ENCODE measurements at regions not wholly inside any gene's neighbourhood (a gene's known extent, or its start where the extent isn't known, plus 50 kb on each side); places are given as distances from the start of the nearest gene placed in this dataset.

- Histone ChIP-seq H3K27me3 (ENCODE audit: insufficient read depth, poor library complexity, severe bottlenecking) (no peaks in the 10 kb centered on the region), H3K27ac (replicated peaks) (no peak overlapping the region), H3K4me3 (replicated peaks; ENCODE audit: insufficient read depth, low read length) (no peak overlapping the region)
- no peak for TF ChIP-seq CTCF (IDR thresholded peaks at IDR 0.05; ENCODE audit: insufficient read depth, low read length)
- TF ChIP-seq REST (IDR thresholded peaks at IDR 0.05; ENCODE audit: insufficient replicate concordance, low read depth), result no peak
- no peak for TF ChIP-seq POLR2AphosphoS5 (IDR thresholded peaks at IDR 0.05; ENCODE audit: low read depth)
- no peak for TF ChIP-seq SPI1 (IDR thresholded peaks at IDR 0.05; ENCODE audit: borderline replicate concordance, low read depth)
- TF ChIP-seq GABPA (IDR thresholded peaks at IDR 0.05; ENCODE audit: low read depth), result no peak
- DNase-seq (ENCODE audit: low read depth in 1 of 2, low spot score in 1 of 2), result no peak
Measured at GRCh38 chr5:29370248-29370647, 1823.2 kb upstream of the CDH6 start.

- no peak overlapping the region for H3K27ac ChIP-seq (replicated peaks)
- H3K27me3 ChIP-seq (ENCODE audit: insufficient read depth, poor library complexity, severe bottlenecking), result no peaks in the 10 kb centered on the region
- no peak for TF ChIP-seq GABPA (IDR thresholded peaks at IDR 0.05; ENCODE audit: low read depth)
- no peak for TF ChIP-seq REST (IDR thresholded peaks at IDR 0.05; ENCODE audit: insufficient replicate concordance, low read depth)
- TF ChIP-seq POLR2AphosphoS5 (IDR thresholded peaks at IDR 0.05; ENCODE audit: low read depth), result no peak
- TF ChIP-seq CTCF (IDR thresholded peaks at IDR 0.05; ENCODE audit: insufficient read depth, low read length), result no peak
- no peak for TF ChIP-seq SPI1 (IDR thresholded peaks at IDR 0.05; ENCODE audit: borderline replicate concordance, low read depth)
- H3K4me3 ChIP-seq (replicated peaks; ENCODE audit: insufficient read depth, low read length), result no peak overlapping the region
- no peak for DNase-seq (ENCODE audit: low read depth in 1 of 2, low spot score in 1 of 2)
Measured at GRCh38 chr5:29367176-29367833, 1826.2 kb upstream of the CDH6 start.

- DNase-seq (ENCODE audit: low read depth in 1 of 2, low spot score in 1 of 2), result no peak
- TF ChIP-seq REST (IDR thresholded peaks at IDR 0.05; ENCODE audit: insufficient replicate concordance, low read depth) (no peak), GABPA (IDR thresholded peaks at IDR 0.05; ENCODE audit: low read depth) (no peak), SPI1 (IDR thresholded peaks at IDR 0.05; ENCODE audit: borderline replicate concordance, low read depth) (no peak), CTCF (IDR thresholded peaks at IDR 0.05; ENCODE audit: insufficient read depth, low read length) (no peak), POLR2AphosphoS5 (IDR thresholded peaks at IDR 0.05; ENCODE audit: low read depth) (no peak)
- Histone ChIP-seq H3K27ac (replicated peaks) (no peak overlapping the region), H3K27me3 (ENCODE audit: insufficient read depth, poor library complexity, severe bottlenecking) (no peaks in the 10 kb centered on the region), H3K4me3 (replicated peaks; ENCODE audit: insufficient read depth, low read length) (no peak overlapping the region)
Measured at GRCh38 chr5:29351170-29351569, 1842.3 kb upstream of the CDH6 start.

All from HL-60 (cell line).